Embryonic facial prominence (tissue), 1 donor: ENCODE measurements at regions not wholly inside any gene's neighbourhood (a gene's known extent, or its start where the extent isn't known, plus 50 kb on each side); places are given as distances from the start of the nearest gene placed in this dataset.
"Not testable (repeated sequence)": the region's sequence is repeated elsewhere in the genome, so short reads cannot be mapped to it uniquely, and the experiment has no call there.

ENCODE experiments used
- DNase-seq: peaks from one replicate; pipeline ENCODE4 v3.0.0-alpha.2; 2016; ENCODE audit errors: extremely low spot score

- no peak for DNase-seq
These were observed 272.2 kb upstream of the ADRA1B start for GRCh38 chr5:159644053-159644452.

GRCh38 chr5:159645179-159645846 lies 271.0 kb upstream of the ADRA1B start:
- no peak for DNase-seq

DNA sequence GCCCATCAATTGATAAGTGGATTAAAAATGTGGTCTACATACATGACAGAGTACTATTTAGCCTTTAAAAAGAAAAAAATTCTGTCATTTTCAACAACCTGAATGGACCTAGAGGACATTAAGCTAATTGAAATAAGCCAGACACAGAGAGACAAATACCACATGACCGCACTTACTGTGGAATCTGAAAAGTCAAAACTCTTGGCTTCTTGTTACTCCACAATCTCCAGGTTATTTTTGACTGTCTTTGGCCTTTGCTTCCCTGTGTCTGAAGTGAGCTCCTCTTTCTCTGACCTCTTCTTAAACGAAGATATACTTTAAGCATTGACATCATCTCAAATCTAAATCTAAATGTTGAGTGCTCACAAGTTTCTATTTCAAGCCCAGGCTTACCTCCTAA lies 265.5 kb upstream of the ADRA1B start:
- DNase-seq, result no peak

GRCh38 chr5:159655757-159656409 lies 260.4 kb upstream of the ADRA1B start:
- DNase-seq, result no peak

DNA sequence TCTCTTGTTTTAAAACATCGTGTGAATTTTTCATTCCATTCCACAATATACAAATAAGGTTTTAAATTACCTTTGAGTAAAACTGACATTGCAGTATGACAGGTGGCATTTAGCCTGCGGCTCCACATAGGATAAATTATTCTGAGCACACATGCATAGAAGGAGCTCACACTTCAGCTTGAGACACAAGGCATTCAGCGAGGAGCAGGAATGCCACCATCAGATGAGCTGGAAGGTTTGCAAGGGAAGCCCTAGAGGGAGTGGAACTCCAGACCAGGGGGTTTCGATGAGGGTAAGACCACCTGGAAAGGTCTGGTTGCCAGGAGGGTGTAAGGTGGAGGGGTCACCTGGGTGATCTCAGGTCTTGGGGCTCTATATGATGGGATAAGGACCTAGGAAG lies 259.0 kb upstream of the ADRA1B start:
- no peak for DNase-seq

- no peak for DNase-seq
These were observed 258.5 kb upstream of the ADRA1B start for GRCh38 chr5:159657771-159658170.

- DNase-seq, result no peak
These were observed 257.9 kb upstream of the ADRA1B start for GRCh38 chr5:159658266-159658925.

- no peak for DNase-seq
These were observed 255.9 kb upstream of the ADRA1B start for GRCh38 chr5:159660401-159660800.

GRCh38 chr5:159663986-159664385 lies 252.3 kb upstream of the ADRA1B start:
- no peak for DNase-seq

DNA sequence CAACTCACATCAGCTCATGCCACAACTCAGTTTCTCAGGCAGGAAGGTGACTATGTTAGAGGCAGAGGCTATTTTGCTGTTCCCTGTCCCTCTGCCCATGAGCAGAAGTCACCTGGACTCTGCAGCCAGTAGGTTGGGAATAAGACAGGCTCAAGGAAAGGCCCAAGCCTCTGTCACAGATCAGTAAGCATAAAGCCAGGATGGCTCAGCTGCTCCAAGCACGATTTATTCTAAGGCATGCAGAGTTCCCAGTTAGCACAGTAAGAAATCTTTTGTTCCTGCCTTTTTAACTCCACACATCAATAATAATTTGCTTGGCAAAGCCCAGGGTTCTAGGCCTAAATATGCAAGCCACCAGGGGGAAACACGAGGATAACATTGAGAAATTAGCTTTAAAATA lies 249.0 kb upstream of the ADRA1B start:
- no peak for DNase-seq

DNA sequence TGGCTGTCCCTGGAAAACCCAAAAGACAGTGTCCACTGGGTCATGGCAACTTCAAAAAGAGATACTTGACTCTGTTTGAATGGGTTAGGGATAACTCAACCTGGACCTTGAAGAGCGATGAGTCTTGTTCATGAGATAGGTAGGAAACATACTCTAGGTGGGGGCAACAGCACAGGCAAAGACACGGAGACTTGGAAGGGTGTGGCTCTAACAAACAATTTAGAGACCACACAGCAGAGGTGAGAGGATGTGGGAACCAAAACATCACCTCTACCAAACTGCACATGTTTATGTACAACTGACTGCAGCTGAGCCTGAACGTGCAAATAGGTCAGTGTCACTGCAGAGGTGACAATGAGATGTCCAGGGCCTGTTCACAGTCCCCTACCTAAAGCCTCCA lies 247.7 kb upstream of the ADRA1B start:
- DNase-seq, result no peak

- no peak for DNase-seq
These were observed 246.7 kb upstream of the ADRA1B start for GRCh38 chr5:159669559-159669958.

DNA sequence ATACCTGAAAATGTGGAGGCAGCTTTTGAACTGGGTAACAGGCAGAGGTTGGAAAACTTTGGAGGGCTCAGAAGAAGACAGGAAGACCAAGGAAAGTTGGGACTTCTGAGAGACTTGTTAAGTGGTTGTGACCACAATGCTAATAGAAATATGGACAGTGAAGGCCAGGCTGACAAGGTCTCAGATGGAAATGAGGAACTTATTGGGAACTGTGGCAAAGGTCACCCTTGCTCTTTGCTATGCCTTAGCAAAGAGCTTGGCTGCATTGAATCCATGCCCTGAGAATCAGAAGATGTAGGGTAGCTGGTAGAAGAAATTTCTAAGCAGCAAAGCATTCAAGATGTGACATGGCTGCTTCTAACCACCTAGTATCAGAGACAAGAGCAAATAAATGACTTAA lies 244.4 kb upstream of the ADRA1B start:
- DNase-seq, result no peak

- no peak for DNase-seq
These were observed 242.7 kb upstream of the ADRA1B start for GRCh38 chr5:159673538-159673937.

- no peak for DNase-seq
These were observed 237.5 kb upstream of the ADRA1B start for GRCh38 chr5:159678657-159679392.

DNA sequence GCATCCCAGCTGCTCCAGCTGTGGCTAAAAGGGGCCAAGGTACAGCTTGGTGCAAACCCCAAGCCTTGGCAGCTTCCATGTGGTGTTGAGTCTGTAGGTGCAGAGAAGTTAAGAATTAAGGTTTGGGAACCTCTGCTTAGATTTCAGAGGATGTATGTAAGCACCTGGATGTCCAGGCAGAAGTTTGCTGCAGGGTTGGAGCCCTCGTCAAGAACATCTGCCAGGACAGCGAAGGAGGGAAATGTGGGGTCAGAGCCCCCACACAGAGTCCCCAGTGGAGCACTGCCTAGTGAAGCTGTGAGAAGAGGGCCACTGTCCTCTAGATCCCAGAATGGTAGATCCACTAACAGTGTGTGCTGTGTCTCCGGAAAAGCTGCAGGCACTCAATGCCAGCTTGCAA lies 236.2 kb upstream of the ADRA1B start:
- DNase-seq, result no peak

DNA sequence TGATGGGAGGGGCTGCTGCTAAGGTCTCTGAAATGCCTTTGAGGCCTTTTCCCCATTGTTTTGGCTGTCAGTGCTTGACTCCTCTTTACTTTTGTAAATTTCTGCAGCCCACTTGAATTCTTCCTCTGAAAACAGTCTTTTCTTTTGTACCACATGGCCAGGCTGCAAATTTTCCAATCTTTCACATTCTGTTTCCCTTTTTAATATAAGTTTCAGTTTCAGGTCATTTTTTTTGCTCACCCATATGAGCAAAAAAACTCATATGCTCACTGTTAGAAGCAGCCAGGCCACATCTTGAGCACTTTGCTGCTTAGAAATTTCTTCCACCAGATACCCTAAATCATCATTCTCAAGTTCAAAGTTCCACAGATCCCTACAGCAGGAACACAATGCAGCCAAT lies 234.6 kb upstream of the ADRA1B start:
- DNase-seq, result no peak

DNA sequence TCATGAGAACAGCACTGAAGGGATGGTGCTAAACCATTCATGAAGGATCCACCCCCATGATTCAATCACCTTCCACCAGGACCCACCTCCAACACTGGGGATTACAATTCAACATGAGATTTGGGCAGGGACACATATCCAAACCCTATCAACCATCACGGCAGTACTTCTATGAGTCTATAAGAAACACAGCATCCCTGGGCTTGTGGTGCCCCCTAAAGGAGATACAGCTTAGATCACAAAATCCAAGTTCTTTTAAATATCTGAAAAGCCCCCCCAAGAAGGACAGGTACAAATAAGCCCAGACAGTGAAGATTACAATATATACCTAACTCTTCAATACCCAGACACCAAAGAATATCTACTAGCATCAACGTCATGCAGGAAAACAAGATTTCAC lies 233.7 kb upstream of the ADRA1B start:
- DNase-seq, result no peak

DNA sequence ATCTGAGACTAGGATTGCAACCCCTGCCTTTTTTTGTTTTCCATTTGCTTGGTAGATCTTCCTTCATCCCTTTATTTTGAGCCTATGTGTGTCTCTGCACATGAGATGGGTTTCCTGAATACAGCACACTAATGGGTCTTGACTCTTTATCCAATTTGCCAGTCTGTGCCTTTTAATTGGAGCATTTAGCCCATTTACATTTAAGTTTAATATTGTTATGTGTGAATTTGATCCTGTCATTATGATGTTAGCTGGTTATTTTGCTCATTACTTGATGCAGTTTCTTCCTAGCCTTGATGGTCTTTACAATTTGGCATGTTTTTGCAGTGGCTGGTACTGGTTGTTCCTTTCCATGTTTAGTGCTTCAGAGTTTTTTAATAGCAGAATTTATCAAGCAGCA lies 228.4 kb upstream of the ADRA1B start:
- not testable (repeated sequence) for DNase-seq

- DNase-seq, result no peak
These were observed 220.5 kb upstream of the ADRA1B start for GRCh38 chr5:159695741-159696294.

DNA sequence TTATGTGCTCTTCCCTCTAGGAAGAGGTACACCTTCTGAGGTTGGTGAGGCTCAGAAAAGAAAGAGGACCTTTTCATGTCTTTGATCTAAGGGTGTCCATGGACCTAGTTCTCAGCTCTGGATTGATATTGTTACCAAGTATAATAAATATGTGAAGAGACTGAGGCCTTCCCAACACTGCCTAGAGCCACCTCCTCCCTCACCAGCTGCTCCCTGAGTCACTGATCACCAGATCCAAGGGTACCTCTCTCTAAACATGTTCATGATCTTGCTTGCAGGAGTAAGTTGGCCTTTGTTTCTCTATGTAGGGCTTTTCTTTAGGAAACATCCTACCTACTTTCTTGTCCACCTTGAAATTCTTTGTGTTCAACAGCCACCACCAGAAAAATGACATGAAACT lies 218.8 kb upstream of the ADRA1B start:
- DNase-seq, result no peak

GRCh38 chr5:159698322-159698721 lies 218.0 kb upstream of the ADRA1B start:
- DNase-seq, result no peak
